Coronary artery (tissue), 2 donors: ENCODE measurements at regions not wholly inside any gene's neighbourhood (a gene's known extent, or its start where the extent isn't known, plus 50 kb on each side); places are given as distances from the start of the nearest gene placed in this dataset.

Experiments used
- DNase-seq: peaks from one replicate; pipeline ENCODE4 v3.0.0-alpha.2; 2017; ENCODE audit warnings: low spot score
- H3K27ac ChIP-seq, 2 donors: fragments of 200-600 bp; sonication (generic); one replicate each; pipeline ENCODE4 v1.5.1; 2016 to 2019
- H3K4me3 ChIP-seq: fragments of 200-600 bp; sonication (generic); 2 replicates; pipeline ENCODE4 v1.5.1; 2016; ENCODE audit warnings: mild to moderate bottlenecking, moderate library complexity
- TF ChIP-seq, protein P1 (sequence below): fragments of 200-600 bp; sonication (generic); IDR thresholded peaks from one replicate; pipeline ENCODE4 v1.5.1; 2019; ENCODE audit warnings: antibody characterized with exemption

GRCh38 chr5:74262544-74263207 is 377.9 kb downstream of the ENC1 start:
- no peak overlapping the region for H3K4me3 ChIP-seq
- H3K27ac ChIP-seq: no peak overlapping the region
- DNase-seq: no peak
- TF ChIP-seq, protein P1, sequence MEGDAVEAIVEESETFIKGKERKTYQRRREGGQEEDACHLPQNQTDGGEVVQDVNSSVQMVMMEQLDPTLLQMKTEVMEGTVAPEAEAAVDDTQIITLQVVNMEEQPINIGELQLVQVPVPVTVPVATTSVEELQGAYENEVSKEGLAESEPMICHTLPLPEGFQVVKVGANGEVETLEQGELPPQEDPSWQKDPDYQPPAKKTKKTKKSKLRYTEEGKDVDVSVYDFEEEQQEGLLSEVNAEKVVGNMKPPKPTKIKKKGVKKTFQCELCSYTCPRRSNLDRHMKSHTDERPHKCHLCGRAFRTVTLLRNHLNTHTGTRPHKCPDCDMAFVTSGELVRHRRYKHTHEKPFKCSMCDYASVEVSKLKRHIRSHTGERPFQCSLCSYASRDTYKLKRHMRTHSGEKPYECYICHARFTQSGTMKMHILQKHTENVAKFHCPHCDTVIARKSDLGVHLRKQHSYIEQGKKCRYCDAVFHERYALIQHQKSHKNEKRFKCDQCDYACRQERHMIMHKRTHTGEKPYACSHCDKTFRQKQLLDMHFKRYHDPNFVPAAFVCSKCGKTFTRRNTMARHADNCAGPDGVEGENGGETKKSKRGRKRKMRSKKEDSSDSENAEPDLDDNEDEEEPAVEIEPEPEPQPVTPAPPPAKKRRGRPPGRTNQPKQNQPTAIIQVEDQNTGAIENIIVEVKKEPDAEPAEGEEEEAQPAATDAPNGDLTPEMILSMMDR: no peak

DNA sequence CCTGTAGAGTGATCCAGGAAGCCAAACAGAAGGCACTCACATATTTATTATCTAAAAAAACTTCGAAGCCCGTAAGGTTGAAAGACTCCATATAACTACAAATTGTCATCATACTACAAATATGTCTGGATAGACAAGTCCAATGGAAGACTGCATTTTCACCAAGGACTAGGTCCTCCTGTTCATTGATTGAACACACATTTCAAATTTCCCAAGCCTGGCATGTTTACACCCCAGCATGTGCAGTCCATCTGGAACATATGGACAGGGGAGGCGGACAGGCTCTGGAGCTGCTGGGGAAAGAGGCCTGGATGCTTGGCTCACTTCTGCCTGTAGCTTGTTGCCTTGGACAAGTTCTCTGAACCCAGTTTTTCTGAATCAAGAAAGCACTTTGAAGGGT is 378.7 kb downstream of the ENC1 start:
- no peak for DNase-seq
- no peak overlapping the region for H3K27ac ChIP-seq
- H3K4me3 ChIP-seq: no peak overlapping the region
- TF ChIP-seq, protein P1: no peak

GRCh38 chr5:74261421-74261820 is 379.1 kb downstream of the ENC1 start:
- Histone ChIP-seq H3K27ac (no peak overlapping the region), H3K4me3 (no peak overlapping the region)
- DNase-seq: no peak
- TF ChIP-seq, protein P1: no peak

GRCh38 chr5:74259572-74259971 is 381.0 kb downstream of the ENC1 start:
- TF ChIP-seq, protein P1: no peak
- Histone ChIP-seq H3K27ac (no peak overlapping the region), H3K4me3 (no peak overlapping the region)
- no peak for DNase-seq

- Histone ChIP-seq H3K27ac (peak overlapping the region in 1 of 2 donors; percentile 2), H3K4me3 (no peak overlapping the region)
- no peak for DNase-seq
- TF ChIP-seq, protein P1: no peak
Observed at GRCh38 chr5:74258314-74258665, 382.2 kb downstream of the ENC1 start.

DNA sequence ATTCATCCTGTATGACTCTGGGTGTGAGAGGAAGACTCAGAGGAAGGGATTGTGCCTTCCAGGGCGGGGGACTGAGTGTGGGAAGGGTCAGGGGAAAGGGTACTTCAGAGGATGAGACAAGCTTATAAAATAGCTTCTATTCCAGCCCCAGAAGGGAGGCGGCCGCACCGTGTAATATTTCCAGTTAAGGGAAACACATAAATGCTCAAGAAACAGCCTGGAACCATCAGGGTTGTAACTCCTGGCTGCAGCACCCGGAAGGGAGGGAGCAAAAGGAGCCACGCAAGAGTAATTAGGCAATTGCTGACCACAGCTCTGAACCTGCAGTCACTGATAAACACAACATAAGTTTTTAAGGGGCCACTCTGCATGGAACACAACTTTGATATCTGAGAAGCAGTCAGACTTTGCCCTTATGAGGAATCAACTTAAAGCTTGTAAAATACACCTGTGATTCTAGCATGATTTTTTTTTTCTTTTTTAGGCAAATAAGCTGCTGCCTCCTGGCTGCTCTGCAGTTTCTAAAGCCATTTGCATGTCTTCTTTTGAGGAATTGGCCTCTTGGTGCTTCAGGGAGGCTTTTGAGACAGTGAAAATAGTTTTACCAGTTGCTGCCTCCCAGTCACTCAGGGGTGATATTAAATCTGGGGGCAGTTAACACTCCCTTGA is 382.7 kb downstream of the ENC1 start:
- peak; percentile 79 for DNase-seq
- TF ChIP-seq, protein P1: no peak
- peak overlapping the region in 1 of 2 donors; percentile 76 for H3K27ac ChIP-seq
- no peak overlapping the region for H3K4me3 ChIP-seq

DNA sequence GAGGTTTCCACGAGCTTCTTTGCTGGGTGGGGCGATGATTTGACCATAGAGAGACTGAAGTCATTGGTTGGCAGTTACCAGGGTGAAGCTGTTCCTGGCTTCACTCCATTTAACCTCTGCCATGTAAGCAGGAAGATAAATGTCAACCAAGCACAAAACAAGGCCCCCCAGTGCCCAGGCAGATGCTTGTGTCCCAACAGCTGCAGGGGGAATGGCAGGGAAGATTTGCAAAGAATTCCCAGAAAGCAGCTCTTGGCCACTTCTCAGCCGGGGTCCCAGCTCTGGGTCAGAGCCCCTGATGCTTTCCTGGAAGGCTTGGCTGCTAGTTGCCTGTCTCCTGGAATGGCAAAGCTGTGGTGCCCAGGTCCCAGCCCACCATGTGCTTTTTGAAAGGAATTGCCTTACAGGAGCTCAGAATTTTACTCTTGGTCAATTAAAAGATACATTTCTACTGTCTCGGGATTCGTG is 383.4 kb downstream of the ENC1 start:
- no peak overlapping the region for H3K4me3 ChIP-seq
- H3K27ac ChIP-seq: peak overlapping the region in 1 of 2 donors; percentile 76
- TF ChIP-seq, protein P1: no peak
- no peak for DNase-seq
